ENCODE measurements at regions not wholly inside any gene's neighbourhood (a gene's known extent, or its start where the extent isn't known, plus 50 kb on each side); places are given as distances from the start of the nearest gene placed in this dataset.

- no peaks in the 10 kb centered on the region for H3K9me3 ChIP-seq
- DNase-seq, result no peak
- no peaks in the 10 kb centered on the region for H3K27me3 ChIP-seq
- no peak overlapping the region for H3K27ac ChIP-seq
- intact Hi-C loops (cut with DNase I; ENCODE audit: low total_unique reads), result no loop called here
- no peaks in the 10 kb centered on the region for H3K36me3 ChIP-seq
- H3K4me3 ChIP-seq, result no peak overlapping the region
- H3K4me1 ChIP-seq, result no peaks in the 10 kb centered on the region
- TF ChIP-seq CTCF (IDR thresholded peaks at IDR 0.05) (no peak), POLR2A (IDR thresholded peaks at IDR 0.05) (no peak)
Measured at GRCh38 chr14:71416392-71416791, 509.1 kb downstream of the PCNX1 start.

GRCh38 chr14:71418532-71419245, 511.4 kb downstream of the PCNX1 start:
- Histone ChIP-seq H3K27ac (no peak overlapping the region), H3K9me3 (no peaks in the 10 kb centered on the region), H3K4me3 (no peak overlapping the region), H3K27me3 (no peaks in the 10 kb centered on the region), H3K36me3 (no peaks in the 10 kb centered on the region), H3K4me1 (no peaks in the 10 kb centered on the region)
- DNase-seq, result no peak
- TF ChIP-seq POLR2A (IDR thresholded peaks at IDR 0.05) (no peak), CTCF (IDR thresholded peaks at IDR 0.05) (no peak)
- intact Hi-C loops (cut with DNase I; ENCODE audit: low total_unique reads), result no loop called here

GRCh38 chr14:71423481-71423880, 508.7 kb upstream of the RGS6 start:
- intact Hi-C loops (cut with DNase I; ENCODE audit: low total_unique reads), result no loop called here
- no peak overlapping the region for H3K4me3 ChIP-seq
- no peaks in the 10 kb centered on the region for H3K27me3 ChIP-seq
- H3K27ac ChIP-seq, result no peak overlapping the region
- no peaks in the 10 kb centered on the region for H3K9me3 ChIP-seq
- DNase-seq, result no peak
- no peaks in the 10 kb centered on the region for H3K4me1 ChIP-seq
- H3K36me3 ChIP-seq, result no peaks in the 10 kb centered on the region
- TF ChIP-seq POLR2A (IDR thresholded peaks at IDR 0.05), result no peak
- TF ChIP-seq CTCF (IDR thresholded peaks at IDR 0.05), result no peak

- Histone ChIP-seq H3K4me1 (no peaks in the 10 kb centered on the region), H3K9me3 (no peaks in the 10 kb centered on the region), H3K4me3 (no peak overlapping the region), H3K27ac (no peak overlapping the region), H3K36me3 (no peaks in the 10 kb centered on the region), H3K27me3 (no peaks in the 10 kb centered on the region)
- no peak for DNase-seq
- intact Hi-C loops (cut with DNase I; ENCODE audit: low total_unique reads), result no loop called here
- TF ChIP-seq CTCF (IDR thresholded peaks at IDR 0.05) (no peak), POLR2A (IDR thresholded peaks at IDR 0.05) (no peak)
Measured at GRCh38 chr14:71424941-71425340, 507.3 kb upstream of the RGS6 start.

- Histone ChIP-seq H3K4me3 (no peak overlapping the region), H3K36me3 (no peaks in the 10 kb centered on the region), H3K9me3 (no peaks in the 10 kb centered on the region), H3K27me3 (no peaks in the 10 kb centered on the region), H3K4me1 (no peaks in the 10 kb centered on the region), H3K27ac (no peak overlapping the region)
- DNase-seq, result no peak
- TF ChIP-seq POLR2A (IDR thresholded peaks at IDR 0.05), result no peak
- TF ChIP-seq CTCF (IDR thresholded peaks at IDR 0.05), result no peak
- intact Hi-C loops (cut with DNase I; ENCODE audit: low total_unique reads), result no loop called here
Measured at GRCh38 chr14:71426001-71426400, 506.2 kb upstream of the RGS6 start.

All from uterus (tissue), 3 donors.